K562 (cell line): ENCODE measurements at regions not wholly inside any gene's neighbourhood (a gene's known extent, or its start where the extent isn't known, plus 50 kb on each side); places are given as distances from the start of the nearest gene placed in this dataset.

Experiments
- ATAC-seq: fragments of 200-7000 bp; cut with Tn5 transposase; 3 replicates; pipeline ENCODE4 v1.9.1; 2020; ENCODE audit warnings: moderate library complexity
- BruUV-seq: library from RNA; stranded (reverse); fragments of 400-500 nt; replicated peaks from 2 replicates; lab custom pipeline; 2021; lab: Mats Ljungman, UMichigan
- CTCF ChIA-PET: fragments of 300-600 bp; formaldehyde crosslinking; extraction: SDS; loops from one replicate; lab custom pipeline; 2021; ENCODE audit warnings: low intra/inter-chr PET ratio; lab: Yijun Ruan, JAX
- POLR2A ChIA-PET: fragments of 300-600, 350-650 bp; sonication (Branson Sonifier 250); formaldehyde crosslinking; extraction: SDS; loops from one replicate; lab custom pipeline; 2021; ENCODE audit warnings: antibody characterized with exemption, inconsistent platforms; lab: Yijun Ruan, JAX
- DNase-seq, 4 experiments: peaks; one replicate each; pipeline versions ENCODE4 v3.0.0 to v3.0.0-alpha.2; 2011 to 2018; ENCODE audit warnings: low spot score in 3 of 4, mixed read lengths in 3 of 4; ENCODE audit errors: extremely low read depth in 1 of 4
- FAIRE-seq: peaks from 2 replicates; lab custom pipeline; 2011; peaks lifted over from hg19 to GRCh38; lab: Jason Lieb, UNC
- H2AFZ ChIP-seq: 2 replicates; pipeline ENCODE4 v1.6.0; 2011; ENCODE audit warnings: low read depth, low read length, control low read depth, inconsistent platforms
- H3K27ac ChIP-seq: fragments of 200-600 bp; 3 replicates; pipeline ENCODE4 v1.8.0; 2011; ENCODE audit warnings: low read depth, mild to moderate bottlenecking, control low read depth, inconsistent platforms, low read length, moderate library complexity, mixed read lengths; ENCODE audit errors: extremely low read depth
- H3K27me3 ChIP-seq, 2 experiments: fragments of 300-600 bp in 1 of 2; 2 replicates in 1 of 2; 3 replicates in 1 of 2; pipeline versions ENCODE4 v1.6.0 to v1.8.0; 2011; ENCODE audit warnings: inconsistent platforms in 2 of 2, low read length in 2 of 2, mild to moderate bottlenecking in 1 of 2, mixed read lengths in 1 of 2, moderate library complexity in 1 of 2; ENCODE audit not compliant: control insufficient read depth in 2 of 2, insufficient read depth in 2 of 2
- H3K36me3 ChIP-seq: fragments of 300-600 bp; 3 replicates; pipeline ENCODE4 v1.8.0; 2011; ENCODE audit warnings: mild to moderate bottlenecking, low read length, inconsistent platforms; ENCODE audit not compliant: control insufficient read depth, insufficient read depth
- H3K4me1 ChIP-seq, 2 experiments: fragments of 200-600 bp in 1 of 2; replicated peaks in 1 of 2; 2 replicates in 1 of 2; 3 replicates in 1 of 2; pipeline versions ENCODE4 v1.5.1 to v1.8.0; 2011; ENCODE audit warnings: inconsistent platforms in 2 of 2, low read length in 2 of 2, mild to moderate bottlenecking in 1 of 2, mixed read lengths in 1 of 2, moderate library complexity in 1 of 2; ENCODE audit not compliant: control insufficient read depth in 2 of 2, insufficient read depth in 2 of 2
- H3K4me2 ChIP-seq: 2 replicates; pipeline ENCODE4 v1.6.1; 2011; ENCODE audit warnings: low read length, control low read depth, inconsistent platforms, mixed read lengths; ENCODE audit not compliant: insufficient read depth
- H3K4me3 ChIP-seq: fragments of 200-600 bp; sonication (generic), shearing (Covaris generic); 2 replicates; pipeline ENCODE4 v1.5.1; 2016; ENCODE audit warnings: control low read depth, inconsistent platforms
- H3K79me2 ChIP-seq: fragments of 200-600 bp; 3 replicates; pipeline ENCODE4 v1.8.0; 2011; ENCODE audit warnings: low read length, inconsistent platforms; ENCODE audit not compliant: control insufficient read depth, insufficient read depth
- H3K9ac ChIP-seq, 2 experiments: 2 replicates each; pipeline versions ENCODE4 v1.6.0 to v1.6.1; 2011; ENCODE audit warnings: low read depth in 2 of 2, low read length in 2 of 2, control low read depth in 1 of 2, inconsistent platforms in 1 of 2, mild to moderate bottlenecking in 1 of 2, mixed read lengths in 1 of 2; ENCODE audit not compliant: insufficient read depth in 1 of 2
- H3K9me1 ChIP-seq: one replicate; pipeline ENCODE4 v1.6.0; 2011; ENCODE audit warnings: inconsistent platforms, mild to moderate bottlenecking, low read length, moderate library complexity; ENCODE audit not compliant: control insufficient read depth, insufficient read depth
- H3K9me3 ChIP-seq: replicated peaks from 2 replicates; pipeline ENCODE4 v1.5.1; 2011; ENCODE audit warnings: low read depth, low read length, inconsistent platforms; ENCODE audit not compliant: control insufficient read depth, insufficient read depth
- H4K20me1 ChIP-seq: replicated peaks from 2 replicates; pipeline ENCODE4 v1.6.1; 2011; ENCODE audit warnings: low read length, inconsistent platforms, mixed read lengths; ENCODE audit not compliant: control insufficient read depth, insufficient read depth
- MCM5 ChIP-seq: fragments of 450-650 bp; IDR thresholded peaks from 2 replicates; pipeline ENCODE4 v1.6.1; 2016; ENCODE audit warnings: low read depth
- ZFP36 ChIP-seq: fragments of 150-350 bp; IDR thresholded peaks from 2 replicates; pipeline ENCODE4 v1.6.1; 2018; ENCODE audit warnings: low read length, low read depth; ENCODE audit not compliant: partially characterized antibody
- ZFPM2 ChIP-seq: fragments of 250-450 bp; sonication (Bioruptor Pico); IDR thresholded peaks from 2 replicates; pipeline ENCODE4 v1.5.1; 2022; ENCODE audit warnings: mild to moderate bottlenecking
- WGBS: fragments of 100-300 bp; shearing (Covaris generic); methylation state at CpG from one replicate; pipeline ENCODE4 v1.1.6; 2016; ENCODE audit warnings: low coverage, mixed read lengths; ENCODE audit not compliant: insufficient coverage; ENCODE audit errors: missing lambda C conversion rate; 5-methylcytosine and 5-hydroxymethylcytosine counted together
- in situ Hi-C: fragments of 300-500 bp; cut with MboI; formaldehyde crosslinking; loops from 4 replicates; pipeline ENCODE4 v1.15.0; 2018; ENCODE audit warnings: inconsistent platforms, mixed read lengths
- intact Hi-C: fragments of 100-400 bp; cut with micrococcal nuclease; formaldehyde crosslinking; loops from 2 replicates; pipeline ENCODE4 v1.14.2; 2022
- TF ChIP-seq, protein P1 (sequence below): sonication (generic); formaldehyde crosslinking; IDR thresholded peaks from 2 replicates; pipeline ENCODE4 v1.8.1; 2023; ENCODE audit warnings: mild to moderate bottlenecking, missing genetic modification reagents

DNA sequence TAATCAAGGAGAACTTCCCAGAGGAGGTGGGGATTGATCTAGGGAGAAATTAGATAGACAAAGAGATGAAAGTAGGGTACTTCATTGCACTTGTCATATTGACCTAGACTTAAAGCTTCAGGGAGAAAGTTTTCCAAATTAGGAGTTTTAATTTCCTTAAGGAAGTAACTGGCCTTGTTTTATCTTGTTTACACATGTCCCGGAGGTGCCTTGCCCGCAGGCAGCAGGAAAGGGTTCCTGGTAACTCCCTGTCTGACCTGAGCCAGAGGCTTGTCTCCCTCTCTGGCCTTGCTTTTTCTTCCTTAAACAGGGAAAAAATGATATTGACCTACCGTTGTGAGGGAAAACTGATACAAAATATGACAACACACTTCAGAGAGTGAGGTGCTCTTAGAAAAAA lies 181.6 kb downstream of the EVX1 start:
- Histone ChIP-seq H3K36me3 (no peaks in the 10 kb centered on the region), H3K27me3 (peaks cover 0 to 5% of the 10 kb centered on the region in 2 experiments; a peak in 2 of 5 replicates), H4K20me1 (no peaks in the 10 kb centered on the region), H3K79me2 (no peaks in the 10 kb centered on the region), H3K9me3 (no peaks in the 10 kb centered on the region; the same call in 1 of the 2 replicates), H3K9ac (no peak overlapping the region), H2AFZ (no peak overlapping the region), H3K27ac (no peak overlapping the region), H3K4me3 (no peak overlapping the region), H3K4me1 (no peaks in the 10 kb centered on the region), H3K4me2 (no peak overlapping the region), H3K9me1 (no peaks in the 10 kb centered on the region)
- WGBS = 5% methylated on average over 3 of the region's 3 CpGs
- intact Hi-C loops (no loop called here), in situ Hi-C loops (no loop called here)
- ChIA-PET CTCF (interaction anchor here (0.6 kb wide), 1 partner anchor 668 kb away, joined by 4 read pairs; no protein-coding TSS in a partner anchor), POLR2A (no interaction called here)
- DNase-seq (no peak), FAIRE-seq (no peak), ATAC-seq (no peak)
- BruUV-seq = no TSS peak
- TF ChIP-seq, protein P1, sequence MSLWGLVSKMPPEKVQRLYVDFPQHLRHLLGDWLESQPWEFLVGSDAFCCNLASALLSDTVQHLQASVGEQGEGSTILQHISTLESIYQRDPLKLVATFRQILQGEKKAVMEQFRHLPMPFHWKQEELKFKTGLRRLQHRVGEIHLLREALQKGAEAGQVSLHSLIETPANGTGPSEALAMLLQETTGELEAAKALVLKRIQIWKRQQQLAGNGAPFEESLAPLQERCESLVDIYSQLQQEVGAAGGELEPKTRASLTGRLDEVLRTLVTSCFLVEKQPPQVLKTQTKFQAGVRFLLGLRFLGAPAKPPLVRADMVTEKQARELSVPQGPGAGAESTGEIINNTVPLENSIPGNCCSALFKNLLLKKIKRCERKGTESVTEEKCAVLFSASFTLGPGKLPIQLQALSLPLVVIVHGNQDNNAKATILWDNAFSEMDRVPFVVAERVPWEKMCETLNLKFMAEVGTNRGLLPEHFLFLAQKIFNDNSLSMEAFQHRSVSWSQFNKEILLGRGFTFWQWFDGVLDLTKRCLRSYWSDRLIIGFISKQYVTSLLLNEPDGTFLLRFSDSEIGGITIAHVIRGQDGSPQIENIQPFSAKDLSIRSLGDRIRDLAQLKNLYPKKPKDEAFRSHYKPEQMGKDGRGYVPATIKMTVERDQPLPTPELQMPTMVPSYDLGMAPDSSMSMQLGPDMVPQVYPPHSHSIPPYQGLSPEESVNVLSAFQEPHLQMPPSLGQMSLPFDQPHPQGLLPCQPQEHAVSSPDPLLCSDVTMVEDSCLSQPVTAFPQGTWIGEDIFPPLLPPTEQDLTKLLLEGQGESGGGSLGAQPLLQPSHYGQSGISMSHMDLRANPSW (CRISPR knock-in tag) = no peak
- TF ChIP-seq ZFPM2 (CRISPR knock-in tag) = no peak
- TF ChIP-seq ZFP36 = peak; percentile 20
- no peak for TF ChIP-seq MCM5
